IgD-negative memory B cell (primary cell): ENCODE measurements at regions not wholly inside any gene's neighbourhood (a gene's known extent, or its start where the extent isn't known, plus 50 kb on each side); places are given as distances from the start of the nearest gene placed in this dataset.

Experiments
- H3K27ac Mint-ChIP-seq, 3 donors: one replicate each; pipeline ENCODE4 v1.8.0; 2020 to 2022; ENCODE audit warnings: mild to moderate bottlenecking in 3 of 3, mixed read lengths in 3 of 3, moderate library complexity in 1 of 3
- H3K27me3 Mint-ChIP-seq: one replicate; pipeline ENCODE4 v1.8.0; 2021; ENCODE audit warnings: mixed read lengths
- H3K36me3 Mint-ChIP-seq: one replicate; pipeline ENCODE4 v1.8.0; 2020; ENCODE audit warnings: mild to moderate bottlenecking, mixed read lengths
- H3K4me1 Mint-ChIP-seq, 3 donors: one replicate each; pipeline ENCODE4 v1.8.0; 2020 to 2022; ENCODE audit warnings: mixed read lengths in 3 of 3, mild to moderate bottlenecking in 1 of 3
- H3K4me3 Mint-ChIP-seq, 4 donors: one replicate each; pipeline ENCODE4 v1.8.0; 2020 to 2022; ENCODE audit warnings: mild to moderate bottlenecking in 4 of 4, mixed read lengths in 4 of 4, moderate library complexity in 3 of 4
- H3K9me3 Mint-ChIP-seq, 3 donors: one replicate each; pipeline ENCODE4 v1.8.0; 2020 to 2021; ENCODE audit warnings: mixed read lengths in 3 of 3, mild to moderate bottlenecking in 1 of 3

DNA sequence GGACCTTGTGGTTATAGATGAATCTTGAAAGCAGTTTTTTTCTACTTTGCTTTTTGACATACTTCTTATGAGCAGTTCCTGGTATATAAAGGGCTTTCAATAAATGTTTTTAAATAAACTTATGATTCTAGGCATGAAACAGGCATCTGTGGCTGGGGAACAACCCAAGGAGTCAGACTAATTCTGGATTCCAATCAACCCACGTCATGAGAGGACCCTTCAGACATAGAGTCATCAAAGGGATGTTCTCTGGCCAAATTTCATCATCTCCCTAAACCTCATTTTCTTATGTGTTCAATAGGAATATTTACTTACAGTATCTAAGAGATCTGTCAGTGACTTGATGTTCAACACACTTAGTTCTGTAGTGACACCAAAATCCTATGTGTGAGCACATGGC lies 243.8 kb upstream of the ZNF462 start:
- no peaks in the 10 kb centered on the region for H3K27me3 Mint-ChIP-seq
- H3K4me3 Mint-ChIP-seq = no peak overlapping the region
- H3K9me3 Mint-ChIP-seq = peaks cover 0 to 2% (median 0%) of the 10 kb centered on the region in 3 donors
- no peak overlapping the region for H3K27ac Mint-ChIP-seq
- H3K4me1 Mint-ChIP-seq = peaks cover 0 to 1% (median 0%) of the 10 kb centered on the region in 3 donors
- H3K36me3 Mint-ChIP-seq = no peaks in the 10 kb centered on the region

DNA sequence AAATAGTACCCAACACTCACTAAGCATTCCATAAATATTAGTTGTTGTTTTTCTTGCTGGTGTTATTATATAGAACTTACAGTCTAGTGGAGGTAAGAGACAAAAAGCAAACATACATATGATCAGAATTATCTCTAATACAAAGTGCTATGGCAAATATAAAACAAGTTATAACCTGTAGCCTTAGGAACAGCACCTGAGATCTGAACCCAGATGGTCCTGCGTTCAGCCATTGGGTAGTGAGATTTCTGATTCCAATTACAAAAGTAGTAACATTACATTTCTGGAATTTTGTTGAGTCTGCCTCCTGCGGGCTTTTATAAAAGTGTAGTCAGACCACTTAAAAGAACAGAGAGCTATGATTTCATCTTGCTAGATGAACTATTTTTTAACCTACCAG lies 242.9 kb upstream of the ZNF462 start:
- Mint-ChIP-seq H3K27ac (no peak overlapping the region), H3K36me3 (no peaks in the 10 kb centered on the region), H3K4me3 (no peak overlapping the region), H3K4me1 (peaks cover 0 to 1% (median 0%) of the 10 kb centered on the region in 3 donors), H3K9me3 (peaks cover 0 to 4% (median 0%) of the 10 kb centered on the region in 3 donors), H3K27me3 (no peaks in the 10 kb centered on the region)

DNA sequence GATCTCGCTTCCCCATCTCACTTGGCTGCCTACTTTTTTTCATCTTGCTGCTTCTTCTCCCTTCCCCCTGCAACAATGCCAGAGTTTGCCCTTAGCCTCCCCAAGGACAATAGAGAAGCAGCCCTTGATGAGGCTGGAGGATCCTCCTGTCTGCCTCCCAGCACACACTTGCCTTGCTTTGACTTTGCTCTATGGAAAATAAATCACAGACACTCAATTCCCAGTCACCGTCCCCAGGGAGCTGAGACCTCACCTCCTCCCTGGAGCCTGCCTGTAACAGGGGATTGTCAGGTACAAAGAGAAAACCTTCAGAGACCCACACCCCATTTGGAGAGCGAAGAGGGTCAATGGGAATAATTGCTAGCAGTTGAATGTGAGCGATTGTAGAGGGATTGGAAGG lies 242.1 kb upstream of the ZNF462 start:
- Mint-ChIP-seq H3K27me3 (no peaks in the 10 kb centered on the region), H3K4me3 (no peak overlapping the region), H3K9me3 (peaks cover 0 to 4% (median 0%) of the 10 kb centered on the region in 3 donors), H3K4me1 (no peaks in the 10 kb centered on the region), H3K36me3 (no peaks in the 10 kb centered on the region), H3K27ac (no peak overlapping the region)

DNA sequence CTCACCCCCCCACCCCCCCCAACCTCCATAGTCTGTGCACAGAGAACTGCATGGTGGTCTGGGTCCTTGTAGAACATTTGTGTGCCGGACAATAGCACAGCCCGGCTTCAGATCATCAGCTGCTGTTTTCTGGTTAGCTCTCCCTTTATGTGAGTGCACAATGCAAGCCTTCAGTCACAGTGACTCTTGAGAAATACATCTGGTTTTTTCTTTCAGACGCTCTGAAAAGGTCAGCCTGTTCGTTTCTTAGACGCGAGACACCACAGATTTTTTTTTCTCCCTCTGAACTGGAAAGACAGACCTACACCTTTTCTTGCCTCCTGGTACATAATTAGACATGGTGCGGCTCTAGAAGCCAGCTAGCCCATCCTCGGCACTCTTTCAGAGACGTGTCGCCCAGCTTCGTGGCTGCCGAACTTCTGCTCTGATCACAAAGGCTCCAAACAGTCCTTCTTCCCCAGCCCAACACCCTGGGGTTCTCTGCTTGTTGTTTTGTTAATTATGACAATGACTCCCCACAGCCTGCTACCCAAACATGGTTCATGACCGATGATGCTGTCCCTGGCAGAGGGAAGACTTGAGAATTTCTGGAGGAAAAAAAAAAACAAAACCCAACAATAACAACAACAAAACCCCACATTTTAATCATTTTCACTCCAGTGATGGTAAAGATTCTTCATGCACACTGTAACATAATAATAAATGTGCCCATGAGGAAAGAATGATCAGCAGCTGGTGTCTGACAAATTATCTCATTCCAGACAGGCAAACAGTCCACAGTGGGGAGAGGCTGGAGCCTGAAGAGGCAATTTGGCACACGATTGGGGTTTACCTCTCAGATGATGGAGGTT lies 241.4 kb upstream of the ZNF462 start:
- Mint-ChIP-seq H3K36me3 (no peaks in the 10 kb centered on the region), H3K9me3 (peaks cover 0 to 4% (median 0%) of the 10 kb centered on the region in 3 donors), H3K27me3 (no peaks in the 10 kb centered on the region), H3K27ac (no peak overlapping the region), H3K4me3 (no peak overlapping the region), H3K4me1 (no peaks in the 10 kb centered on the region)

DNA sequence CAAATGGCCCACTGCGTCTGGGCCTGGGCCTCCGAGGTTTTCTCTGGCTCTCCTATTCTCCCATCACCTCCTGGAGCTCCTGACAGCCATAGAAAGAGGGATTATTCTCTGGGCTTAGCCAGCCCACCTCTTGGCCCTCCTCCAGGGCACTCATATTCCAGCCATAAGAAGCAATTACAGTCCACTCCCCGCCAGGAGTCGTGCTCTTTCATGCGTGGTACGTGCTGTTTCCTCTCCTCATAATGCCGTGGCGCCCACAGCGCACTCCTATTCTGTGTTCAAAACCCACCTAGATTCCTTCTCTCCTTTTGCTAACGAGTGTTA lies 240.8 kb upstream of the ZNF462 start:
- Mint-ChIP-seq H3K4me3 (no peak overlapping the region), H3K36me3 (no peaks in the 10 kb centered on the region), H3K9me3 (peaks cover 0 to 4% (median 0%) of the 10 kb centered on the region in 3 donors), H3K4me1 (no peaks in the 10 kb centered on the region), H3K27me3 (no peaks in the 10 kb centered on the region), H3K27ac (no peak overlapping the region)

DNA sequence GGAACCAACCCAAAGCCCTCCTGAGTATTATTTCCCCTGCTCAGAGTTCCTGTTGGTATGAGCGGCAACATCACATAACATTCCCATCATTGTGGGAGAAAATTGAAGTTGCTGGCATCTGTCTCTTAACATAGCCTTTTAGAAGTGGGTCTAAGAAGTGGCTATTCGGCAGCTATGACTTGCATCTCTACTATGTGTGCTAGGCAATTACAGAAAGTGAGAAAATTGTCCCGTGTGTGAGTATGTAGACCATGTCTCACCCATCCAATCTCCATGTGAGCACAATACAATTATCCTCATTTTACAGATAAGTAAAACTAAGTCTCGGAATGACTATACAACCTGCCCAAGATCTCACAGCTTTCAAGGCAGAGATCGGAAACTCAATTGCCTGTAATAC lies 239.4 kb upstream of the ZNF462 start:
- H3K4me3 Mint-ChIP-seq = no peak overlapping the region
- no peak overlapping the region for H3K27ac Mint-ChIP-seq
- no peaks in the 10 kb centered on the region for H3K36me3 Mint-ChIP-seq
- H3K9me3 Mint-ChIP-seq = peaks cover 0 to 4% (median 0%) of the 10 kb centered on the region in 3 donors
- H3K4me1 Mint-ChIP-seq = no peaks in the 10 kb centered on the region
- H3K27me3 Mint-ChIP-seq = no peaks in the 10 kb centered on the region

DNA sequence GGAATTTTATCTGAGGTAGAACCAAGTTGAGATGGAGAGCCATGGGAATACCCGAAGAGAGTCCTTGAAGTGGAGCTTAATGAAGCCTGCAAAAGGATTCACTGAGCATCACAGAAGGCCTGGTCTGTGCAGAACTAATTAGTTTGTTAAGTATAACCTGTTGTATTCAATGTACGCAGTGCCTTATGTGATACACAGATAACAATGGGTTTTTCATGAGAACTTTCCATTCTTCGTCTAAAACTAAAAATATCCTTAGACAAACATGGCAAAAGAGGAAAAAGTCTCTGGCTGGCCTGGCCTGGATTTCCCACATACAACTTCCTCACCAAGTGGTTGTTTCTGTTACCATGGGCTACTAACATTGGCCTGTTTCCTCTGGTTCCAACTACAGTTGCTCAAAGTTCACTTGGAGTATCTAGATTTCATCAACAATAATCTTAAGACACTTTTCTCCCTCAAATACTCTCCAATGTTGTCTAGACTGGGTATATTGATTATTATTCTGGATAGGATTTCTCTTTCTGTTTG lies 237.6 kb upstream of the ZNF462 start:
- Mint-ChIP-seq H3K9me3 (peaks cover 0 to 9% (median 5%) of the 10 kb centered on the region in 3 donors), H3K4me3 (no peak overlapping the region), H3K27me3 (no peaks in the 10 kb centered on the region), H3K4me1 (no peaks in the 10 kb centered on the region), H3K27ac (no peak overlapping the region), H3K36me3 (no peaks in the 10 kb centered on the region)

DNA sequence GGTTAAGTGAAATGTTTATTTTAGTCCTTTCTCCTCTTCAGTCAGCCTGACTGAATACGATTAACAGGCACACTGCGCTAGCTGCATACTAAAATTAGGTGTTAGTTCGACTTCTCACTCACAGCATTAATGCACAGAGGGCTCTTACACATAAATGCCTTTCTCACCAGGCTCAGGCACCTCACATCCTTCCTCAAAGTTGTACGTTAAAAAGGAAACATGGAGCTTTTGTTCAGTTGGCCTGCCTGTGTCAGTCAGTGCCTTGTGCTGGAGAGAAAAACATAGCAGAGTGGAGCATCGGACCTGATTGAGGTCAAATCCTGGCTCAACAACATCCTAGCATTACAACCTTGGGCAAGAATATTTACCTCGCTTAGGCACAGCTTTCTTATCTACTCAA lies 236.0 kb upstream of the ZNF462 start:
- Mint-ChIP-seq H3K4me3 (no peak overlapping the region), H3K9me3 (peaks cover 2 to 9% (median 6%) of the 10 kb centered on the region in 3 donors), H3K36me3 (no peaks in the 10 kb centered on the region), H3K27ac (no peak overlapping the region), H3K27me3 (no peaks in the 10 kb centered on the region), H3K4me1 (no peaks in the 10 kb centered on the region)

DNA sequence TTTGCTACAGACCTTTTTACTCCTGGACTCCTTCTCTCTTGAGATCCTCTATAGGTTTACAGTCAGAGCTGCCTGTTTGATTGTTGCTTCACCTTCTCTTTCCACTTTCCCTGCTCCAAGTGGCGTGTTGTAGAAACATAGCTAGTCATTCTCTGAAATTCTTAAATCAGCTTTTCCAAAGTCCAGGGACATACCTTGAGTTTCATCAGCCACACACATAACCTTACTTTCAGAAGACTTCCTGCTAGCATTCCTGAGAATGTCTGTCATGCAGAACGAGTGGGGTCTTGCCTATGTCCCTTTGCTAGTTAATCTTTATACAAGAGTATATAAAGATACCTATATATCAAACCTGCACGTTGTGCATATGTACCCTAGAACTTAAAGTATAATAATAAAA lies 230.3 kb upstream of the ZNF462 start:
- H3K27me3 Mint-ChIP-seq = no peaks in the 10 kb centered on the region
- H3K9me3 Mint-ChIP-seq = peaks cover 2 to 9% (median 5%) of the 10 kb centered on the region in 3 donors
- no peak overlapping the region for H3K27ac Mint-ChIP-seq
- H3K4me3 Mint-ChIP-seq = no peak overlapping the region
- no peaks in the 10 kb centered on the region for H3K36me3 Mint-ChIP-seq
- H3K4me1 Mint-ChIP-seq = no peaks in the 10 kb centered on the region

DNA sequence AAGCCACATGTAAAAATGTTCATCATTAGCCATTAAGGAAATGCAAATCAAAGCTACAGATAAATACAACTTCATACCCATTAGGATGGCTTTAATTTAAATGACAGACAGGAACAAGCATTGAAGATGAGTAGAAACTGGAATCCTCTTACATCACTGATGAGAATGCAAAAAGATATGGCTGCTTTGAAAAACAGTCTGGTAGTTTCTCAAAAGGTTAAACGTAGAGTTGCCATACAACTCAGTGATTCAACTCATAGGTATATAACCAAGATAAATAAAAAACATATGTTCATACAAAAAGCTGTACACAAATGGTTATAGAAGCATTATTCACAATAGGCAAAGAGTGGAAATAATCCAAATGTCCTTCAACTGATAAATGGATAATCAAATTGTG lies 228.8 kb upstream of the ZNF462 start:
- H3K27ac Mint-ChIP-seq = no peak overlapping the region
- H3K36me3 Mint-ChIP-seq = no peaks in the 10 kb centered on the region
- H3K9me3 Mint-ChIP-seq = peaks cover 2 to 9% (median 2%) of the 10 kb centered on the region in 3 donors
- no peak overlapping the region for H3K4me3 Mint-ChIP-seq
- no peaks in the 10 kb centered on the region for H3K27me3 Mint-ChIP-seq
- H3K4me1 Mint-ChIP-seq = no peaks in the 10 kb centered on the region

DNA sequence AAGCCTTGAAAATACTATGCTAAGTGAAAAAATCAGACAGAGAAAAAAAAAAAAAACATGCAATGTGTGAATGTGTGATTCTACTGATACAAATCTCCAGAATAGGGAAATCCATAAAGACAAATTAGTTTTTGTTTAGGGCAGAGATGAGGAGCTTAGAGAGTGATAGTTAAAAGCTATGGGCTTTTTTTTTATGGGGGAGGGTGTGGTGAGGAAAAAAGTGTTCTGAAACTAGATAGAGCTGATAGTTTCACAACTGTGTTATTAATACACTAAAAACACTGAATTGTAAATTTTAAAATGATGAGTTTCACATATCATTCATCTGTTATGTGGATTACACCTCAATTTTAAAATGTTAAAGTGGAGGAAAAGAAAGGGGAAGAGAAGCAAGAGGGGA lies 228.3 kb upstream of the ZNF462 start:
- Mint-ChIP-seq H3K27ac (no peak overlapping the region), H3K36me3 (no peaks in the 10 kb centered on the region), H3K9me3 (peaks cover 0 to 9% (median 2%) of the 10 kb centered on the region in 3 donors), H3K4me3 (no peak overlapping the region), H3K27me3 (no peaks in the 10 kb centered on the region), H3K4me1 (no peaks in the 10 kb centered on the region)

DNA sequence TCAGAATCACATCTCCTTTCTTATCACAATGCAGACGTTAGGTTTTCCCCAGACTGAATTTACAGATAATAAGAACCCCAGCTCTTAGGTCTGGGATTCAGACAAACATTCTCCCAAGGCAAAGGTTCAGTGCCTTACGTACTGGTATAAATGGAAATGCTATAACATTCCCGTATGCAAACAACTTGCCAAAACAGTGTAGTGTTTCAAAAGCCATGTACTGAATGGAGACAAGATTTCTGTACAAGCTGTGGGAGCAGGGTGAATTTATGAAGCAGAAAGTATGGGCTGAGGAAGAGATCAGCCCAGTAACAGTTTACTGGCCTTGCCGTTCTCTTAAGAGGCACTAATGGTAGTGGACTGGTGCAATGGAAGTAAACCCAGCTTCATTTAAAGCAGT lies 225.5 kb upstream of the ZNF462 start:
- no peaks in the 10 kb centered on the region for H3K27me3 Mint-ChIP-seq
- peaks cover 0 to 4% (median 0%) of the 10 kb centered on the region in 3 donors for H3K9me3 Mint-ChIP-seq
- H3K4me1 Mint-ChIP-seq = no peaks in the 10 kb centered on the region
- H3K36me3 Mint-ChIP-seq = no peaks in the 10 kb centered on the region
- H3K27ac Mint-ChIP-seq = no peak overlapping the region
- no peak overlapping the region for H3K4me3 Mint-ChIP-seq

DNA sequence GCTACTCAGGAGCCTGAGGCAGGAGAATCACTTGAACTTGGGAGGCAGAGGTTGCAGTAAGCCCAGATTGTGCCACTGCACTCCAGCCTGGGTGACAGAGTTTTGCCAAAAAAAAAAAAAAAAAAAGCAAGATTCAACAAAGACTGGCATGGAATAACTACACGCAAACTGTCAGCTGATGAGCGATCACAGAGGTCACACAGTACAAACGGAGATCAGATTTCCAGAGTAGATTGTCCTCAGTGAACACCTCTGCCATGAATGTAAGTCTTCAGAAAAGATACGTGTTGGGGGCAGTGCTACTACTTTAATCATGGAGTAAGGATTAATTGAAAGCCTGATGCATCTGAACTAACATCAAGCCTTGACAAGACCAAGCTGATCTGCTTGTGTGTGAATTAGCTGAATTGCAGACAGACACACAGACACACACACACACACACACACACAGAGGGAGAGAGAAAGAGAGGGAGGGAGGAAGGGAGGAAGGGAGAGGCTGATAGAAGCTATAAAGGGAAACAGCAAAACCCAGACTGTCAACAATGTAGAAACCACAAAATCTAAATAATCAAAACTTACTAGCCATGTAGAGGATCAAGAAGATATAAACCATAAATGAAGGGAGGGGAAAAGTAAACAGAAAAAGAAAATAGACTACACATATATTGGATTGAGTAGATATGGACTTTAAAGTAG lies 222.9 kb upstream of the ZNF462 start:
- H3K4me1 Mint-ChIP-seq = no peaks in the 10 kb centered on the region
- H3K9me3 Mint-ChIP-seq = peaks cover 0 to 25% (median 2%) of the 10 kb centered on the region in 3 donors
- no peaks in the 10 kb centered on the region for H3K27me3 Mint-ChIP-seq
- no peaks in the 10 kb centered on the region for H3K36me3 Mint-ChIP-seq
- H3K27ac Mint-ChIP-seq = no peak overlapping the region
- H3K4me3 Mint-ChIP-seq = no peak overlapping the region

DNA sequence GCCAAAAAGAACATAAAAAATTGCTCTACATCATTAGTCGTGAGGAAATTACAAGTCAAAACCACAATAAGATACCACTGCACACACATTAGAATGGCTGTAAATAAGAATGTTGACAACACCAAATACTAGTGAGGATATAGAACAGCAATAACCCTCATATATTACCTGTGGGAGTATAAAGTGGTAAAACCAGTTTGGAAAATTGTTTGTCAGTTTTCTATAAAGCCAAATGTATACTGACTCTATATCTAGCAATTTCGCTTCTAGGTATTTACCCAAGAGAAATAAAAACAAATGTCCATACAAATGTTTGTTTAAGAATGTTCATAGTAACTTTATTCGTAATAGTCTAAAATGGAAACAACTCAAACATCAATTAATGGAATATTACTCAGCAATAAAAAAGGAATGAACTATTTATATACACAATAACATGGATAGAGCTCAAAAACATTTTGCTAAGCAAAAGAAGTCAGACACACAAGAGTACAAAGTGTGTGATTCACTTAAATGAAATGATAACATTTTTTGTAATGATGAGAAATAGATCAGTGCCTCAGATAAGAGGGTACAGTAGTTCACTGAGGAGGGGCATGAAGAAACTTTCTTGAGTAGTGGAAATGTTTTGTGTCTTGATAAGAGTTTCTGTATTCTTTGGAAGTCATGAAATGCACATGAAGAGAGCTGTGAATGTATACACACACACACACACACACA lies 219.6 kb upstream of the ZNF462 start:
- no peaks in the 10 kb centered on the region for H3K36me3 Mint-ChIP-seq
- no peaks in the 10 kb centered on the region for H3K4me1 Mint-ChIP-seq
- no peaks in the 10 kb centered on the region for H3K27me3 Mint-ChIP-seq
- no peak overlapping the region for H3K27ac Mint-ChIP-seq
- peaks cover 0 to 24% (median 5%) of the 10 kb centered on the region in 3 donors for H3K9me3 Mint-ChIP-seq
- no peak overlapping the region for H3K4me3 Mint-ChIP-seq

DNA sequence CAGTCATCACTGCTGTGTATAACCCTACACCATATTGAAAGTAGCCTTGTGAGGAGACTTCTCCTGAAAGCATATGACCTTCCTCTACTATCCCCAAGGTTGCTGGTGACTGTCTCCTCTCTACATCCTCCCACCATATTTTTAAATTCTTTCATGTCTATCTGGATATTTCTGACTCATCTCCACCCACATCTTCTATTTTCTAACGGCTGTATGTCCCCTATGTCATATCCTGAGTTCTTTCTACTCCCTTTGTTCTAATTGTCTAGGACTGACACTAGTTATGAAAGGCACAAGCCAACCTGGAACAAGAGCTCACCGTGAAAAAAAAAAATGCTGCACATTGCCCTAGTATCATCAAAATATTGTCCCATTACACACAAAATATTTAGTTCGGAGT lies 218.3 kb upstream of the ZNF462 start:
- Mint-ChIP-seq H3K4me3 (no peak overlapping the region), H3K36me3 (no peaks in the 10 kb centered on the region), H3K4me1 (no peaks in the 10 kb centered on the region), H3K27me3 (no peaks in the 10 kb centered on the region), H3K27ac (no peak overlapping the region), H3K9me3 (peaks cover 0 to 27% (median 5%) of the 10 kb centered on the region in 3 donors)
